NCI-H1048 (cell line): ENCODE measurements at regions not wholly inside any gene's neighbourhood (a gene's known extent, or its start where the extent isn't known, plus 50 kb on each side); places are given as distances from the start of the nearest gene placed in this dataset.

Experiments
- DNase-seq: peaks from one replicate; lab custom pipeline; 2025; lab: John Stamatoyannopoulos, UW

DNA sequence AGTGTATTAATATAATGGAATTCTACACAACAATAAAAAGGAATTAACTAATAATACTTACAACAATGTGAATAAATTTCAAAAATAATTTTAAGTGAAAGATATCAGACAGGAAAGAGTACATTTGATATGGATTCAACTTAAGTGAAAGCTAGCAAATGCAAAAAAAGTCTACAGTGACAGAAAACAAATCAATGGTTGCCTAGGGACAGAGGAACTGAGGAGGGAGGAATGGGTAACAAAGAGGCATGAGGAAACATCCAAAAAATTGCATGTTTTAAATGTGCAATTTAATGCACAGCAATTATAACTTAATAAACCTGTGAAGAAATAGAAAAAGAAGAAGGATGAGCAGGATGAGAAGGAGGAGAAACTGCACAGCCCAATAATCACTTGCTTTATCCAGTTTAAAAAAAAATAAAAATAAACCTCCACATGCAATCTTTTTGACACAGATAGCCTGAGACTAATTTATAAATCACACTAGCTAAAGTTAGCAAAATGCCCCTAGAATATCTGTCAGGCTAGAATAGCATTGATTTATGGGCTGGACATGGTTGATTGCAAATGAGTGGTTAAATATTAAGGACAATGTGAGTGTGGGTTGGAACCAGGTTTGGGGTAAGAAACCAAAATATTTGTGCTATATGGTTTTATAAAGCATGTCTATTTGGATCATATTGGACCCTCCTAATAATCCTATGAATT lies 1089.1 kb downstream of the TRHDE start:
- DNase-seq, result no peak

DNA sequence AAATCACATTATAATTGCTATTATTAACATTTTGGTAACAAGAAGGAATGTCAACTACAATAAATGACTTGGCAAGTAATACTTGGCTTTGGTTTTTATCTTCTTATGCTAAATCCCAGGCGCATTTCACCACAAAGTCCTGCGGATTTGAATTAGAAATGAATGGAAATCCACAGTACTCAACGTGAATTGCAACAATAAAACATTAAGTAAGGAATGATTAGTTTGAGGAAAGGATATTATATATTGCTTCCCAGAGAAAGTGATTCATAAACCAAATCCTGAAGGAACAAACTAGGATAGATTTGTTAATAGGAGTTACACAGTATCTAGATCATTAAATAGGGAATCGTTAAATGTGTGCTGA lies 1089.7 kb downstream of the TRHDE start:
- no peak for DNase-seq

DNA sequence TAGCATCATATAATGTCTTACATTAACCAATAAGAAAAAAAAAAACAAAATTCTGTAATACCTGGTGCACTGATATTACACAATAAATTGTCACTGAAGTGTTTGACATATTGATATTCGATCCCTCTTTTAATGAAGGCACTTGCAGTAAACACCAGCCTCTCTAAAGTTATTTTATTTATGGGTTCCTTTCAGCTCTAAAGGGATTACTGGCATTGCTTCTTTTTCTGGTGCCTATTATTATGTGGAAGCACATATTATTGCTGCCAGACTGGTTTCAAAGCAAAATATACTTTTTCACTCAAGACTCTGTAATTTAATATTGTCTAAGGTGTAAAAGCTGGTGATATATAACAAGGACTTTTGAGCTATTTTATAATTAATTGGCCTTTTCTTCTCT lies 1090.5 kb downstream of the TRHDE start:
- no peak for DNase-seq

DNA sequence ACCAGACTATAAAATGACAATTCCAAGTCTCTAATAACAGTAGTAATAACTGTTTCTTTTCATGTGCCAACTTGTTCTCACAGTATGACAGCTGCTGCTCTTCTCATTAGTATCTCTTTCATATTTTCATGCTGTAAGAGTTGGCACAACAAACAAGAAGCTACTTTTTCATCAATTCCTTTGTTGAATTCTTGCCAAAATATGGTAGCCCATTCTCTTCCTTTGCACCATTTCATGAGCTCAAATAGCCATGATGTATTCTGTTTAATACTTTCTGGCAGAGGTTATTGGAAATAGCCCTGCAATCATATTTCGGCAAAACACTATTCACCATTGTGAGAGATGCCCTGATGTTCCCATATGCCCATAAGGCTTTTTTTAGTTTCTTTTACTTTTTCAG lies 1100.7 kb downstream of the TRHDE start:
- DNase-seq, result no peak

DNA sequence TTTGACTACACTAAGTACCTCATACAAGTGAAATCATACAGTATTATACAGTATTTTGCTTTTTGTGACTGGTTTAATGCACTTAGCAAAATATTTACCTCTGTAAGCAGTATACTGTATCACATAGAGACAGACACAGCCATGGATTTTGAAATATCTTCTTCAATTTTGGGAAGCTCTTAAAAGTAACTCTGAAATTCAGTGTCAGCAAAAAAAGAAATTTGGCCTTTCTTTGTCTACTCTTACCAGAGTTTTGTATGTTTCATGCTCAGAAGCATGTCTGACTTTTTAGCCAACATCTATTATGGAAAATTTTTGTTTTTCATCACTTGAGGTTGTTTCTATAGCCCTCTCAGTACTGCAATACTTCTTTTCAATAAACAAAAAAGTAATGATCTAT lies 1102.2 kb downstream of the TRHDE start:
- no peak for DNase-seq

DNA sequence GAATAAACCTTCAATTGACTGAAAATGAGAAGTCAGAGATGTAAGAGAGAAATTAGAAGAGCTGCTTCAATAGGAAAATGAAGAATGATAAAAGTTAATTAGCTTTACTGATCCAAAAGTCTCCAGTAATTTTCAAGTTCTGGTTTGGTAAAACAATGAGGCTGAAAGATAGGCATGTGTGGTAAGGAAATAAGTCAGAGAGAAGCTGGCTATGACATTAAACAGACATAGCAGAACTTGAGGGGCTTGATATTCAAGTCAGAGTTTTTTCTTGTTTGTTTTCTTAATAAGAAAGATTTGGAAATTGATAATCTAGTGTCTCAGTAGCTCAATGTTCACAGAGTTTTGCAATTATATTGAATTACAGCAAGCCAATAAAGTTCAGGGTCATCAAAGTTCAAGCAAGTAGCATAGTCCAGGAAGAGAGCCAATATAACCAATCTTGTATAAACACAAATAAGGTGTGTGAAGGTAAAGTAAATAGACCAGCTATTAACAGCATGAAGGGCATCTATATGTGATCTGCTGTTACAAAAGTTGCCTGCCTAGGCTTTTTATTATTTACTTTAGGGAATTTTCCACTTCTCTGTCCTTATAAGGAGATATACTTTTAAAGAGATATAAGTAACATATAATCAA lies 1111.5 kb downstream of the TRHDE start:
- DNase-seq, result no peak

DNA sequence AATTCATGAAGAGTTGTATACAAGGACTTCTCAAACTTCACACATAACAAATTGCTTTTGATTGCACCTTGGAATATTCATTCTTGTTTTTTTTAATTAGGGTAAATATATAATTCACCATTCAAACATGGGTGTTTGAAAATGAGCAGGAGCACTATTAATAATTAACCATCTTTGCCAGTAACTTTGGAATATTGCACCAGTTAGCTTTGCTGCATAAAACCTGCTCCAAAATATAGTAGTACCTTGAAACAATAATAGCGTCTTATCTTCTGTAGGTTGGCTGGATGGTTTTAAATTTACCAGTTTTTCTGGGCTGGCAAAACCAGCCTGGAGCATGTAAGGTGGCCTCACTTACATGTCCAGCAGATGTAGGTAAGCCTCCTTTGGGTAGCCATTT lies 1112.4 kb downstream of the TRHDE start:
- DNase-seq, result no peak

DNA sequence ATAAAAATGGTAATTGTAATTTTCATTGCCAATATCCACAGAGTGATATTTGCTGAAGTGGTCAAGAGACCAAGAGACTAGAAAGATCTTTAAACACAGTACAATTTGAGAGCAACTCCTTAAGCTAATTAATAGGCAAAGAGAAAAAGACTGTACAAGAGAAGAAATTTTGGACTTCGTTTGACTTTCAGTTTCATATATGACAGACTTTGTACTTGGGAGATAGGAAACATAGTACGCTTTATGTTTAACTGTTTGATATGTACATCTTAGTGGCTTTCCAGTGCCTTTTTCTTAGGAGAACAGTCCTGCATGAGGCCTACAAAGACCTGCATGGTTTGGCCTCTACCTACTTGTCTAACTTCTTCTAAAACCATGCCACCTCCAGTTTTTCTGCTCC lies 1118.1 kb downstream of the TRHDE start:
- no peak for DNase-seq

DNA sequence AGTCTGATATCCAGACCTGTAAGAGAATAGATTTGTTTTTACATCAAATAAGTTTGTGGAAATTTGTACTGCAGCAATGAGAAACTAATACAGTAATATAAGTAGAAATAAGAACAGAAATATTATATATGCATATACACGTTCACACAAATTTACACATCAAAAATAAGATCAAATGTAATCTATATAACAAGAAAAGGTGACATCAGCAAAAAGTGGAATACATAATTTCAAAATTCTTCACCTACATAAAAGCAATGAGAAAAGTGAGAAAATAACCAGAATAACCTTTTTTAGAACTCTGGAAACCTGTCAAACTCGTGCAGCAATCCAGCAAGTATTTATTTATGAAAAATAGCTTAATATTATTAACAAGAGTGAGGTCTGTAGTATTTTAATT lies 1124.6 kb upstream of the ATXN7L3B start:
- DNase-seq, result no peak

DNA sequence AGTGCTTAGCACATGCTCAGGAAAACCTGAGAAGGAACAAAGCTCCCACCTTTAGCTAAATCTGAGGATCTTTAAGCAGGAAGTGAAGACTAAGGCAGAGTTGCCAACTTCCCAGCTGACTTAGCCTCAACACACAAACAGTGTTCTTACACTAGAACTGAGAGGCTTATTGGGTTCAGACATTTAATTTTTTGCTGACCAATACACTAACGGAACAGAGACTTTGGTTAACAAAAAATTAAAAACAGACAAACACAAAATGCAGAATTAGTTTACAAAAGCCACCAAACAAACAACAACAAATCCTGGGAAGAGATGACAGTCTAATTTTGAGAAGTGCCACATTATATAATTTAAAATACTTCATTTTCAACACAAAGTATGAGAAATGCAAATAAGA lies 1123.7 kb upstream of the ATXN7L3B start:
- no peak for DNase-seq

DNA sequence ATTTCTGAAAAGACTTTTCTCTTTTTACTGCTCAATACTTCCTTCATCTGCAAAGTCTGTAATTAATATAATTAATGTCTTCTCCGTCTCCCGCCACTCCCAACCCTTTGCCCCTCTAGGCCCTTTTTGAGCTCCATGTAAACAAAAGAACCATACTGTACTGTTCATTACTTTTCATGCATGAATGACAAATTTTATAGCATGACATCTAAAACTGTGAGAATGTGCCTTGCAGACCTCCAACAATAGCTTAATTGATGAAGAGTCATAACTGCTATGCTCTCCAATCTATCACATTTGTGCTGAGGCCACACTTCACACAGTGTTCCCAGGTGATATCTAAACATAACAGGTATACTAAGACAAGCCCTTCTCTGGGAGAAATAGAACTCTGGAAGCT lies 1122.7 kb upstream of the ATXN7L3B start:
- DNase-seq, result no peak

DNA sequence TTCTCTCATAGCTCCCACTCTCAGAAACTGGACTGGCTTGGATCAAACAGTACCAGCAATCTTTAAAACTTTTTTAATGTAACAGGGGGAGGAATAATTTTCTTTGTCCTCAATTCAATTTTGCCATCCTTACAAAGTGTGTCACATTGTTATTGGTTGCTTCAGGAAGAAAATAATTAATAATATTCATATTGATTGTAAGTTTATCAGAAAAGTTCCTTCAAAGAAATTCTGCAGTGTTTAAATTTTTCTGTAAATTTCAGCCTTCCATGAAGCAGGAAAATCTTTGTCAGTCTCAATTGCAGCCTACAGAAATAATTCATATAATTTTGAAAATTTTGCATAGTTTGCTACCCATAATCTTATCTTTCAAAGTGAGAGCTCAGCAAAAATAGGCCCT lies 1119.1 kb upstream of the ATXN7L3B start:
- DNase-seq, result no peak

DNA sequence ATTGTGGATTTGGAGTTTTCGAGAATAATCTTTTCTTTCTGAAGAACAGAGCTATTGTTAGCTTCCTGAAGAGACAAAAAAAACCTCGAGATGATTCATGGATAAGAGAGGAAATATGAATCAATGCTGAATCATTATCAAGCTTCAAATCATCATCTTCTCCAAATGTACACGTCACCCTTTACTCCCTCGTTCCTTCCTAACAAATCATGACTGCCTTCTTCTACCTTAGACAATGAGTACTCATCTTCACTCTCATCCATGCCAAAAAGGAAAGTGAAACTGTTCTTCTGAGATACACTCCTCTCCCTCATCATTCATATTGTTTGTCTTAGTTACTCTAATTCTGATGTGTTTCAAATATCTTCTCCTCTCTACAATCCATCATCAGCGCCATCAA lies 1115.8 kb upstream of the ATXN7L3B start:
- DNase-seq, result no peak

DNA sequence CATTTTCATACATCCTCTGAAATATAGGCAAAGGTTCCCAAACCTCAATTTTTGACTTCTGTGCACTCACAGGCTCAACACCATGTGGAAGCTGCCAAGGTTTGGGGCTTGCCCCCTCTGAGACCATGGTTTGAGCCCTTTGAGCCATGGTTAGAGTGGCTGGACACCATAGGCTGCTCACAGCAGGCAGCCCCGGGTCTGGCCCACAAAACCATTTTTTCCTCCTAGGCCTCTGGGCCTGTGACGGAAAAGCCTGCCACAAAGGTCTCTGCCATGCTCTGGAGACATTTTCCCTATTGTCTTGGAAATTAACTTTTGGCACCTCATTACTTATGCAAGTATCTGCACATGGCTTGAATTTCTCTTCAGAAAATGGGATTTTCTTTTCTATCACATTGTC lies 1113.2 kb upstream of the ATXN7L3B start:
- DNase-seq, result no peak

DNA sequence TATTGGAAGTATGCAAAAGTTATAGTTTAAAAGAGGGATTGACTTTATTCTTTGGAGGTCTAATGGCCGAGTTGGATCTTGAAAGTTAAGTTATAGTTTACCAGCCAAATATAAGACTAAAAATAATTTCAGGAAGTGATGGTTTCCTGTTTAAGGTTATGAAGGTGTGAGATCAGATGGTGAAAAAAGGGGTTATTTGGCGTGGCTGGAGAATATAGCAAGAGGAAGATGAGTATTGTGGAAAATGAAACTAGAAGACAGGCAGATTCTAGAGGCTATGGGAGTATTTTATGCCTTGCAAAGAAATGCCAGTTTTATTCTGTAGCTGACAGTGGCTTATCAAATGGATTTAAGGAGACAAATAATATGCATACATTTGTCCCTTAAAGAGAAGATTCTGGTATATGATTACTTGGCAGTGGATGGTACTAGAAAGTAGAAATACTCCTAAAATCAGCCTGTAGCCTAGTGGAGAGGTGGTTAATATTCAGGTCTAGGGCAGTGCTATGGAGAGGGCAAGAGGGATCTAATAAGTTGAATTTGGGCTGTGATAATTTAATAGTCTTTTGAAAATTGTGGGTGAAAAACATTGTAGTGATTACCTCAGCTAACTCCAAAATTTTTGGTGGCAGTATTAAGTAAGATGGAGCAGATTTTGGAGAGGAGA lies 1091.8 kb upstream of the ATXN7L3B start:
- DNase-seq, result no peak

DNA sequence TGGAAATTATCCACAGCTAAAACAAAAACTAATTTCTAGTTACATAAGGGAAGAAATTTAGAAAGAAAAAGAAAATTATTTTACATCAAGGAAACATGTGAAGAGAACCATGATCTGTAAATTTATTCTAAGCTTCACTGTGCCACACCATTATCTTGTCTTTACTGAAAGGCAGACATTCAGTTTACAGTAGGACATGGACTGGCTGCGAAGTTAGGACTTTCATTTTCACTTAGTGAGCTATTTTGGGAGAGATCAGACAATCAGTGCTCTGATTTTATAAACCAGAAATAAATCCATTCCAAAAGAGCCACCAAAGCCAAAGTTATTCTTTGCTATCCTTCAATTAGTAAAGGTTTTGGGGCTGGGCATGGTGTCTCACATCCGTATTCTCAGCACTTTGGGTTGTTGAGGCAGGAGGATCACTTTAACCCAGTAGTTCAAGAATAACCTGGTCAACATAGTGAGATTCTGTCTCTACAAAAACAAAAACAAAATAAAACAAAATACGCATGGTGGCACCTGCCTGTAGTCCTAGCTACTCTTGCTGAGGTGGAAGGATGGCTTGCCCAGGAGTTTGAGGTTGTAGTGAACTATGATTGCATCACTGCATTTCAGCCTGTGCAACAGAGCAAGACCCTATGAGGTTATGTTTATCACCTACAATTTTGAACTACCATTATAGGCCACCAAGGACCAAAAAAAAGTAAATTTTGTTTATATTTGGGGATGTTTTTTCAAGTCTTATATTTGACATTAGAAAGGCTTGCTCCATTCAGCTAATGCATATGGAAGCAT lies 1084.8 kb upstream of the ATXN7L3B start:
- no peak for DNase-seq

DNA sequence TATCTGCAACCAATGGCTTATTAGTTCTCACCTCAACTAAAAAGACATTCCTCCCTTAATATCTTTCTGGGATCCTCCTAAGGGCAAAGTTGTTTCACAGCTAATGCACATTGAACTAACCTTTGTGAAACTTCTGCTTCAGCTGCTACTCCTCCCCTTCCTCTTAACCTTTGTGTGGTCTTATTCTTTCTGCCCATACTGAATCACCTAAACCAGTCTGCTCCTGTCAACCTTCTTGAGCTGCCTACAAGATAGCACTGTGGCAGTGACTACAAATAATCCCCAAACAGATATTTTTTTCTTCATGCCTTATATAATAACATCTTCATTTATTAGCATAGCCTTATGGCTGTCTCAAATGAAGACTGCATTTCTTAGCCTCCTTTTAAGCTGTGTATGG lies 1077.4 kb upstream of the ATXN7L3B start:
- DNase-seq, result no peak

DNA sequence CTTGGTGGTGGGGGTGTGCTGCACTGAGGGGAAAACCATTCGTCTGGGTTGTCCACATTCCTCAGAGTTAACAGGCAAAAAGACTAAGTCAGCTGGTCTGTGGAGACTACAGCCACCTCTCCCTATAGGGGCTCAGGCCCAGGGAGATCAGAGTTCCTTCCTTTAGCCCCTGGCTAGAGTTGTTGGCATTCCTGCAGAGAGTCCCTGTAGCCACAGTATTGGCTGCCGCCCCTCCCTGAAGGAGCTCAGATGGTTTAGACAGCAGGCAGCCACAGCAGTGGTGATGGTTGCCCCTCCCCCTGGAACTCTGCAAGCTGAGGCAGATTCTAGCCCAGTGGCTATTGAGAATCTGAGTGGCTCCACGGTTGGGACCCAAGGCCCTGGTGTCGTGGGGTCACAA lies 1072.5 kb upstream of the ATXN7L3B start:
- DNase-seq, result no peak

DNA sequence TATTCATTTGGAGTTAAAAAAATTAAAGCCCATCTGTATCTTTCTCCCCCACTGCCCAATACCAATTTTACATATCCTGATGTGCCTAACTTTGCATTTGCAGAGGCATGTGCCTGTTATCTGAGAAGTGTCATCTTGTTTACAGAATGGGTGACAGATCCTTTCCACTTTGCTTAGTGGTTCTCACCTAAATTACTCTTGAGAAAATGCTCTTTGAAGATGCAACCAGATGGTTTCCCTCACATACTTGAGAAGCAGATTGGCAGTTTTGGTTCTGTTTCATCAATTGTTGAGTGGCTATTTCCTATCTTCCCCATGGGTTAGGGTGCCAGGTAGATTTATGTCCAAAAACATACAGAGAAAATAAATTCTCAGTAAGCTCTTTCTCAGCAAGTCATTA lies 1051.4 kb upstream of the ATXN7L3B start:
- no peak for DNase-seq

DNA sequence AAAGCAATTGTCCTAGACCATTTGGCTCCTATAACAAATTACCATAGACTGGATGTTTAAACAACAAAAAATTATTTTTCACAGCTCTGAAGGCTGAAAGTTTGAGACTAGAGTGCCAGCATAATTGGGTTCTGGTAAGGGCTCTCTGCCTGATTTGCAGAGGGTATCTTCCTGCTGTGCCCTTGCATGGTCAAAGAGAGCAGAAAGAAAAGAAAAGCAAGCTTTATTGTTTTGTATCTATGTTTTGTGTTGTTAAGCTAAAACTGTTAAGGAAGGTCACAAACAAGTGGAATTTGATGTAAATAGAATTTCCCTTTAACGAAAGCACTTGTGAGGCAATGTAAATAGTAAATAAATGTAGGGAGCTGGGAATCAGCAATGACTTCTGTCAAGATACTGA lies 1031.0 kb upstream of the ATXN7L3B start:
- no peak for DNase-seq

DNA sequence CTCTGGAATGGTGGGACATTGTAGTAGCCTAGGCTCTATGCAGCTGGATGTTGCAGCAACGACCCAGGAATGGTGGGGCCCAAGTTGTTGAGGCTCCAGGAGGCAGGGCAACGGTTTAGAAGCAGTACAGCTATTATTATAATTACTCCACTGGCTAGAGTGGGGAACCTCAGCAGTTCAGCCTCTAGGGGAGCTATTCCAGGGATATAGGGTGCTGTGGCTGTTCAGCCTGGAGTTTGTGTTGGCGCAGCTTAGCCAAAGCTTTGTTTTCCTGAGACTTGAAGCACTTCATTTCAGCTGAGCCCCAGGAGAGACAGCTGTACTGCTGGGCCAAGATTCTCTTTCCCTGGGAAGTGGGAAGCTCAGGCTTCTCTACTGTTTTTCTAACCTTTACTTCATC lies 1023.0 kb upstream of the ATXN7L3B start:
- DNase-seq, result no peak

DNA sequence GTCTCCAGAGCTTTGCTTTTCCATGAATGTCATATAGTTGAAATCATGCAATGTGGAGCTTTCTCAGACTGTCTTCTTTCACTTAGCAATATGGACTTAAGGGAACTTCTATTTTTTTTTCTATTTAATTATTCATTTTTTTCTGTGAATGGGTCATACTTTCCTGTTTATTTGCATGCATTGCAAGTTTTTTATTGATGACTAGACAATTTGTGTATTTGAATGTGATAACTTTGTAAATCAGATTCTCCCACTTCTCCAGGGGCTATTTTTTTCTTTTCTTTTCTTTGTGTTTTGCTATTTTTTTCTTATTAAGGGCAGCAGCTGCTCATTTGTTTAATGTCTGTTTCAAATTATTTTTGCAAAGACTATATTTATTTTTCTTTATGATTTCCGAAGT lies 1019.8 kb upstream of the ATXN7L3B start:
- DNase-seq, result no peak

DNA sequence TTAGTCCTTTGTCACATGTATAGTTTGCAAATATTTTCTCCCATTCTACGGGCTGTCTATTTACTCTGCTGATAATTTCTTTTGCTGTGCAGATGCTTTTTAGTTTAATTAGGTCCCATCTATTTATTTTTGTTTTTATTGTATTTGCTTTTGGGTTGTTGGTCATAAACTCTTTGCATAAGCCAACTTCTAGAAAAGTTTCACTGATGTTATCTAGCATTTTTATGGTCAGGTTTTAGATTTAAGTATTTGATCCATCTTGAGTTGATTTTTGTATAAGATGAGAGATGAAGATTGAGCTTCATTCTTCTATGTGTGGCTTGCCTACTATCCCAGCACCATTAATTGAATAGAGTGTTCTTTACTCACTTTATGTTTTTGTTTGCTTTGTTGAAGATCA lies 1008.4 kb upstream of the ATXN7L3B start:
- no peak for DNase-seq
